Natural killer cell treated with Interleukin-12 subunit alpha and Interleukin-12 subunit beta and Interleukin-15 and Interleukin-18, amount 100 ng/mL, for 72 hours (primary cell): ENCODE measurements at regions not wholly inside any gene's neighbourhood (a gene's known extent, or its start where the extent isn't known, plus 50 kb on each side); places are given as distances from the start of the nearest gene placed in this dataset.

Experiments used
- ATAC-seq, 2 donors: fragments of 150-1000 bp; cut with Tn5 transposase in 1 of 2; sonication (Bioruptor Pico), chemical (Tn5 transposase) in 1 of 2; 2 replicates each; pipeline ENCODE4 v1.10.0; 2021
- DNase-seq: peaks from one replicate; pipeline ENCODE4 v3.0.0; 2022; ENCODE audit warnings: low spot score
- H3K27ac Mint-ChIP-seq, 2 donors: 1 replicate in 1 of 2; 2 replicates in 1 of 2; pipeline ENCODE4 v1.8.0; 2022; ENCODE audit warnings: mixed read lengths in 2 of 2, mild to moderate bottlenecking in 1 of 2, moderate library complexity in 1 of 2
- H3K27me3 Mint-ChIP-seq, 2 donors: 1 replicate in 1 of 2; 2 replicates in 1 of 2; pipeline ENCODE4 v1.8.0; 2022; ENCODE audit warnings: mixed read lengths in 2 of 2
- H3K36me3 Mint-ChIP-seq: one replicate; pipeline ENCODE4 v1.8.0; 2022; ENCODE audit warnings: mixed read lengths
- H3K4me1 Mint-ChIP-seq, 2 donors: 1 replicate in 1 of 2; 2 replicates in 1 of 2; pipeline ENCODE4 v1.8.0; 2022; ENCODE audit warnings: low read depth in 2 of 2, mixed read lengths in 2 of 2, mild to moderate bottlenecking in 1 of 2
- H3K4me3 Mint-ChIP-seq: one replicate; pipeline ENCODE4 v1.8.0; 2022; ENCODE audit warnings: mixed read lengths
- H3K9me3 Mint-ChIP-seq: 2 replicates; pipeline ENCODE4 v1.8.0; 2022; ENCODE audit warnings: mixed read lengths

DNA sequence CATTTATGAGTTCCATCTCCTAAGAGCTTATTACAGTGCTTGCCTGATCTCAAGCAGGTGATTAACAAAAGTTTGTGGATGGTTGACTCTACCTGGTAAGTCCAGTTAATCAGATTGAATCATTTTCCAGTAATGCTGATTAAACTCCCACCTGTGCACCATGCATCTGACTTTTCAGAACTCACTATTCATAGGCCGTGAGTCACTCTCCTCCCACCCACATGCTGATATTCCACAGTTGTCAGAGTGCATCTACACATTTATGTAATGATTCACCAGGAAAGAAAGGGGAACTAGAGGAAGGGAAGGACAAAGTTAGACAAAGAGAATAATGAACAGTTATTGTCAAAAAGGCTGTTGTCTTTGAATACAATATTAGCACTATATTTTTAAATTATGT, 106.2 kb upstream of the UBE3A start:
- Mint-ChIP-seq H3K4me1 (no peaks in the 10 kb centered on the region), H3K9me3 (peaks cover 14% of the 10 kb centered on the region), H3K27ac (no peak overlapping the region), H3K4me3 (no peak overlapping the region), H3K27me3 (no peaks in the 10 kb centered on the region), H3K36me3 (no peaks in the 10 kb centered on the region)
- ATAC-seq (no peak), DNase-seq (no peak)

DNA sequence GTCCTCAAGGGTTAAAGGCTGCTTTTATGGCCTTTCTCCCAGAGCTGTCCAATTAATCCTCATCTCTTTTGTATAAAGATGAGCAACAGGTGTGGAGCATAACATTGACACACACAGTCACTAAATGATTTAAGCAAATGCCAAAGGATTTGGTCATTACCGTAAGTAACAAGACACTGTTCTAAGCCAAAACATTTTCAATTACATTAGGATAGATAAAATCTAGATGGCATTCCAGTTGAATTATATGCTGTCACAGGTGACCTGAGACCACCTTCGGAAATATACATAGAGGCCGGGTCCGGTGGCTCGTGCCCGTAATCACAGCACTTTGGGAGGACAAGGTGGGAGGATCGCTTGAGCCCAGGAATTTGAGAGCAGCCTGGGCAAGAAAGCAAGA, 105.3 kb upstream of the UBE3A start:
- H3K9me3 Mint-ChIP-seq: peaks cover 18% of the 10 kb centered on the region
- H3K4me3 Mint-ChIP-seq: no peak overlapping the region
- H3K36me3 Mint-ChIP-seq: no peaks in the 10 kb centered on the region
- no peak overlapping the region for H3K27ac Mint-ChIP-seq
- DNase-seq: no peak
- ATAC-seq: no peak
- H3K4me1 Mint-ChIP-seq: no peaks in the 10 kb centered on the region
- no peaks in the 10 kb centered on the region for H3K27me3 Mint-ChIP-seq

DNA sequence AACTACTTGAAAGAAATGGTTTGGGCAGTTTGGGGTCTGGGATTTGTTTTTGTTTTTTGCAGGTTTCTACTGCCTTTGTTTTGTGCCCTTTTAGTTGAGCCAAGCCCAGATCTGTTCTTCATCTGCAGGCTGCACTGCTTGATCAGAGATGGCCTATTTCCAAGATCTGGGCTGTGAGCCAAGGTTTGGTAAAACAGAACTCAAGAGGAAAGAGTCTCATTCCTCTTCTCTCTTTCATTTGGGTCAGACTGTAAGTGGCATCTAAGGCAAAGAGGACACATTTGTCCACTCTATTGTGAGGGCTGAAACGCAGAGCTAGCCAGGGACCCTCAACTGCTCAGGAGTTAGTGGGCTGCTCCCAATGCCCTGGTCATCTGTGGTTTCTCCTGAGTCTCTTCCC, 104.4 kb upstream of the UBE3A start:
- Mint-ChIP-seq H3K4me1 (no peaks in the 10 kb centered on the region), H3K36me3 (no peaks in the 10 kb centered on the region), H3K27ac (no peak overlapping the region), H3K4me3 (no peak overlapping the region), H3K9me3 (peaks cover 15% of the 10 kb centered on the region), H3K27me3 (no peaks in the 10 kb centered on the region)
- DNase-seq (no peak), ATAC-seq (no peak)

DNA sequence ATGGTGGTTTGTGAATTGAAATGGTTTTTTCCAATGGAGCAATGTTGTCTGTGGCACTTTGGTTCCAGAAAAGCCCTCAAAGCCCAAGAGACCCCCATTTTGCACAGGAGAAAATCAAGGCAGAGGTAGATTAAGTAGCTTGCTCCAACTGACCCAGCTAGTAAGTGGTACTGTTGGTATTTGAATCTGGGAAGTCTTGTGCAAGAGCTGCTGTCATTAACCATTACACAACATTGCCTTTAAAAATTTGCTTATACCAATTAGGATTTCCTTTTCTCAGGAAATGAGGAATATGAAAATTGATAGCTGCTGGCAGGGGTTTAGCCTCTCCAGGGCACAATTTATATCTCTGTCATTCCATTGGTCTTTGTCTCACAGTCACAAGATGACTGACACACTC, 102.4 kb upstream of the UBE3A start:
- Mint-ChIP-seq H3K27ac (no peak overlapping the region), H3K4me1 (no peaks in the 10 kb centered on the region), H3K9me3 (peaks cover 18% of the 10 kb centered on the region), H3K36me3 (no peaks in the 10 kb centered on the region), H3K4me3 (no peak overlapping the region), H3K27me3 (no peaks in the 10 kb centered on the region)
- DNase-seq (no peak), ATAC-seq (no peak)

DNA sequence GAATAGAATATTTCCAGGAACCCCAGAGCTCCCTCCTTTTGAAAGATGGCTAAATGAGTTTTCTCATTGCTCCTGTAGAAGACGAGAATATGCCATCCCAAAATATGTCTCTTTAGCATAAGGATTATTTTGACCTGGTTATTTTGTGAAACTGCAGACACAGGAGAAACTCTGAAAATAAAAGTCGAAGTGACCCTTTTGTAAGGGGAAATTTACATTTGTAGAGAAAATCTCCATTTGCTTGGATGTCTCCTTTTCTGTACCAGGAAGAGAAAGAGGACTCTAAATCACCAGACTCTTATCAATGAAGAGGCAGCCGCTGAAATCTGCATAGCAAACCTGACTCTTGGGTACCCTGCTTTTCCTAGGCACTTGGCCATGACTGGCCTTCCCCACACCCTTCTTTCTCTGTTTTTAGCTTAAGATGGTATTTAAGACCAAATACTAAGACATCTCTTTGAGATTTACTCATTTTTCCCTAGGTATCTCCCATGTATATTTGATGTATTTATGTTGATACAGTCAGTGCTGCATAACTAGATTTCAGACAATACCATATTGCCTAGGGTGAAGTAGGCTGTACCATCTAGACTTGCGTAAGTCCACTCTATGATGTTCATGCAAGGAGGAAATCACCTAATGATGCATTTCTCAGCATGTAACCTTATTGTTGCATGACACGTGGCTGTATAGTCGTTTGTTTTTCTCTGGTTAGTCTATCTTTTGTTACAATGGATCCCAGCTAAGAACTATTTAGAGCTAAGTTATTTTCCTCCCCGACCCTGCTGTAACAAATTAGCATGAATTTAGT, 98.2 kb upstream of the UBE3A start:
- no peaks in the 10 kb centered on the region for H3K4me1 Mint-ChIP-seq
- no peak overlapping the region for H3K4me3 Mint-ChIP-seq
- no peak overlapping the region for H3K27ac Mint-ChIP-seq
- peaks cover 11% of the 10 kb centered on the region for H3K9me3 Mint-ChIP-seq
- no peaks in the 10 kb centered on the region for H3K27me3 Mint-ChIP-seq
- no peaks in the 10 kb centered on the region for H3K36me3 Mint-ChIP-seq
- ATAC-seq (no peak), DNase-seq (no peak)

DNA sequence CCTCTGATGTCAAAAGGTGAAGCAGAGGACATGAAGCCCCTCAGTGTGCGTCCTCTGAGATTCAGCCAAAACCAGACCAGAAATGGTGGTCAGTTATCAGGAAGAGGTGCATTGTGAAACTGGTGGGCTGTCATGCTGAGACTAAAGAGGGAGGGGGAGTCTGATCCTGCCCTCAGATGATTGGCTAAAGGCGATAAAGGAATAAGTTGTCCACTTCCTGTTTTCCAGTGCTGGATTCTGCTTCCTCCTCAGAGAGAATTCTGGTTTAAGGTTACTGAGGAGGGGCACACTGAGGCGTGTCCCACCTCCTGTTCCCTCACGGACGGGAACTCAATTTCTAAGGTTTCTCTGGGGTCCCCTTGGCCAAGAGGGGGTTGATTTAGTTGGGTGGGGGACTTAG, 97.0 kb upstream of the UBE3A start:
- no peak for DNase-seq
- ATAC-seq: no peak
- Mint-ChIP-seq H3K27ac (no peak overlapping the region), H3K27me3 (no peaks in the 10 kb centered on the region), H3K4me3 (no peak overlapping the region), H3K9me3 (peaks cover 11% of the 10 kb centered on the region), H3K4me1 (no peaks in the 10 kb centered on the region), H3K36me3 (no peaks in the 10 kb centered on the region)

DNA sequence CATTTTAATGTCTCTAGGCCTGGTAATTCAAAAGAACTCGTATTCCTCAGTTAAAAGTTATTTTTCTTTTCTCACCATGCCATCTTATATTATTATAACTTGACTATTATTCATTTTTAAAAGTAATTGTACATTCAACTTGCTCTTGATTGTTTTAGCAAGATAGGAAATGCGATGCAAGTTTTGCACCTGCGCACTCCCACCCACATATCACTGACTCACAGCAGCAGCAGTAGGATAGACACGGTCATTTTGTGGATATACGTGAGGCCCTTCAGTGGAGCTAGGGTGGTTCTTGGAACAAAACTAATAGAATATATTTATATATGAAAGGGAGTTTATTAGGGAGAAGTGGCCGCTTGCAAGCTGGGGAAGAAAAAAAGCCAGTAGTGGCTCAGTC, 95.5 kb upstream of the UBE3A start:
- no peaks in the 10 kb centered on the region for H3K4me1 Mint-ChIP-seq
- H3K27ac Mint-ChIP-seq: no peak overlapping the region
- H3K27me3 Mint-ChIP-seq: no peaks in the 10 kb centered on the region
- ATAC-seq (no peak), DNase-seq (no peak)
- H3K36me3 Mint-ChIP-seq: no peaks in the 10 kb centered on the region
- no peak overlapping the region for H3K4me3 Mint-ChIP-seq
- peaks cover 4% of the 10 kb centered on the region for H3K9me3 Mint-ChIP-seq

DNA sequence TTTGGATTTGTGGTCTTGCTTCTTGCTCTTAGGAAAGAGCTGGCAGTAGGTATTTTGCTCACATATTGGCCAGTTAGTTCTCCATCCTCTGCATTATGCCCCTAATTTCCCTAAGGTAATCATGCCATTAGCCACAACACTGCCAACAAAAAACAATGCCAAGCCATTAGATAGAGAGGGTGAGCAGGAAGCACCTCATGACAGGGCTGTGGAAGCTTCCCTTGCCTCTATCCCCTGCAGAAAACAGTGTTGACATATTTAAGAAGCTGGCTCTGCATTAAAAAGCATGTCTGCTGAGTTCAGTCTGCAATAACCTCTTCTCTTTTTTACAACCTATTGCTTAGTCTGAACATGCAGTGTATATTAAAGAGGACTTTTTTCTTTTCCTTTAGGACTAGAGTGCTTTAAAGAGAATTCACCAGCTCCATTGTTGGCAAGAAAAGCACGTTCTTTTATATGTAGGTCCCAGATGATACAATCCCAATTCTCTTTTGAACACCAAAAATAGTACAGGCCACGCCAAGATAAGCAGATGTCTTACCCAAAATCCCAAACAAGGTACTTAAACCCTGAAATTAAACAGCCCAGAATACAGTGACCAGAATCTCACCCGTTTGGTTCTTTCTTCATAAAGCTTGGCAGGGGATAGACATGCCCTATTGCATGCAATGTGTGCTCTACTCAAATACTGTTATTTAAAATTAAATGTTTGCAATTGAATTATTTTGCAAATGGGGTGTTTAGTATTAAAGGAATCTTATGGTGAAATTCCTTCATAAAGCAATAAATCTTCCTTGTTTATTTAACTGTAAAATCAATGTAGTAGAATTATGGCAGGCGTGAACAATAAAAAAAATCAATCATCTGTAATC, 93.7 kb upstream of the UBE3A start:
- no peak overlapping the region for H3K4me3 Mint-ChIP-seq
- ATAC-seq: no peak
- H3K4me1 Mint-ChIP-seq: no peaks in the 10 kb centered on the region
- H3K9me3 Mint-ChIP-seq: peaks cover 7% of the 10 kb centered on the region
- no peak overlapping the region for H3K27ac Mint-ChIP-seq
- no peaks in the 10 kb centered on the region for H3K36me3 Mint-ChIP-seq
- DNase-seq: no peak
- no peaks in the 10 kb centered on the region for H3K27me3 Mint-ChIP-seq

DNA sequence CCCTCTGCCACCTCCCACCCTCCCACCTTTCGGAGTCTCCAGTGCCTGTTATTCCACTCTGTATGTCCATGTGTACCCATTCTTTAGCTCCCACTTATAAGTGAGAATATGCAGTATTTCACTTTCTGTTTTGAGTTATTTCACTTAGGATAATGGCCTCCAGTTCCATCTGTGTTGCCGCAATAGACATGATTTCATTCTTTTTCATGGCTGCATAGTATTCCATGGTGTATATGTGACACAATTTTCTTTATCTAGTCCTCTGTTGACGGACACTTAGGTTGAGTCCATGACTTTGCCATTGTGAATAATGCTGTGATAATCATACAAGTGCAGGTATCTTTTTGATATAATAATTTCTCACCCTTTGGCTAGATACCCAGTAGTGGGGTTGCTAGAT, 91.0 kb upstream of the UBE3A start:
- H3K4me1 Mint-ChIP-seq: no peaks in the 10 kb centered on the region
- peaks cover 3% of the 10 kb centered on the region for H3K9me3 Mint-ChIP-seq
- no peak overlapping the region for H3K27ac Mint-ChIP-seq
- no peak for ATAC-seq
- H3K27me3 Mint-ChIP-seq: no peaks in the 10 kb centered on the region
- no peaks in the 10 kb centered on the region for H3K36me3 Mint-ChIP-seq
- DNase-seq: no peak
- no peak overlapping the region for H3K4me3 Mint-ChIP-seq

DNA sequence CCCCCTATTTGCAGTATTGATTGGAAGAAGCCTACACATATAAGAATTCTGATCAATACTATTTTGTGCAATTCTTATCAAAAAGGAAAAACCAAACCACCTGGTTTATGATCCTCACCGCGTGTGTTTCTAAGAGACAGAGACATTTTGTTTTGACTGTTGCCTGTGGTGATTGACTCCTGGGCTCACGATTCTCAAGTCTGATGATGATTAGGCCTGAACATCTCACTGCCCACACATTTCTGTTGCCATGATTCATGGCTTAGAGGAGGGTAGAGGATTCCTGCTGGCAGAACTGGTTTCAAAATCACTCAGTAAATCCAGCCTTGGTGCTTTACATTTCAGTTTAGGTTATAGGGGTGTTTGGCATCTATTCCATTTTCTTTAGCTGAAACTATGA, 88.3 kb upstream of the UBE3A start:
- peaks cover 8% of the 10 kb centered on the region for H3K9me3 Mint-ChIP-seq
- no peaks in the 10 kb centered on the region for H3K4me1 Mint-ChIP-seq
- DNase-seq (no peak), ATAC-seq (no peak)
- H3K27ac Mint-ChIP-seq: no peak overlapping the region
- H3K27me3 Mint-ChIP-seq: no peaks in the 10 kb centered on the region
- no peak overlapping the region for H3K4me3 Mint-ChIP-seq
- peaks cover 6% of the 10 kb centered on the region for H3K36me3 Mint-ChIP-seq

DNA sequence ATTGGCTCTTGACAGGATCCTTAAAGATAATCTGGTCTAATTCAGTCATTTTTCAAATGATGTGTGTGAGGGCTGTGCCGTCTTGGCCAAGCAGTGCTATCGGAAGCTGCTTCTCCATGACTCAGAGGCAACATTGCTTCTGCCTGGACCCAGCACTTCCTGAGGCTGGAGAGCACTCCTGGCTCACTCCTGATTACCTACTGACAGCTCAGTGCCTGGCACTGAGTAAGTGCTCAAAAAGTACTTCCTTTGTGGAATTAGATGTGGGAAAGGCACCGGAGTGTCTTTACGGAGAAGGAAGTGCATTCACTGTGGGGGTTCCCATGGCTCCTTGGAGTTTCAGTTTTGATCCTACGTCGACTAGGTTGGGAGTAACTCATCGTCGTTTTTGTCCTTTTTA, 86.9 kb upstream of the UBE3A start:
- H3K36me3 Mint-ChIP-seq: peaks cover 12% of the 10 kb centered on the region
- no peak overlapping the region for H3K4me3 Mint-ChIP-seq
- no peak for ATAC-seq
- no peak overlapping the region for H3K27ac Mint-ChIP-seq
- no peak for DNase-seq
- no peaks in the 10 kb centered on the region for H3K27me3 Mint-ChIP-seq
- no peaks in the 10 kb centered on the region for H3K4me1 Mint-ChIP-seq
- peaks cover 18% of the 10 kb centered on the region for H3K9me3 Mint-ChIP-seq

DNA sequence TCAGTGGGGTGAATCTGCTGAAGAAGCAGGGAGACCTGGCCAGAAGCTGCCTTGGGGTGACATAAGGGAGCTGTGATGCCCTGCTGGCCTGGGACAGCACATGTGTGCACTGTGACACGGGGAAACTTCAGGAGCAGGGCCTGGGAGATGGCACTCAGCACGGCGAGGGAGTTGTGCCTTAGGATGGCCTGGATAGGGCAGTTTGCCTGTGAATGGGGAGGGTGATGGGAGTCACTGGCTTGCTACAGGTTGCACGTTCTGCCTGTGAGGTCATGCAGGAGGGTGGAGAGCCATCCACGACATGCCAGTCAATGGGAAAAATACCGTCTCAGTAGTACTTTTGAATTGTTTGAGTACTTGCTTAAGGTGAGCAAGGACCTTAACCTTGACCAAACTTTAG, 76.8 kb upstream of the UBE3A start:
- ATAC-seq (no peak), DNase-seq (no peak)
- no peaks in the 10 kb centered on the region for H3K9me3 Mint-ChIP-seq
- H3K27ac Mint-ChIP-seq: no peak overlapping the region
- no peaks in the 10 kb centered on the region for H3K36me3 Mint-ChIP-seq
- H3K27me3 Mint-ChIP-seq: peaks cover 0 to 7% of the 10 kb centered on the region in 2 donors
- no peak overlapping the region for H3K4me3 Mint-ChIP-seq
- no peaks in the 10 kb centered on the region for H3K4me1 Mint-ChIP-seq

DNA sequence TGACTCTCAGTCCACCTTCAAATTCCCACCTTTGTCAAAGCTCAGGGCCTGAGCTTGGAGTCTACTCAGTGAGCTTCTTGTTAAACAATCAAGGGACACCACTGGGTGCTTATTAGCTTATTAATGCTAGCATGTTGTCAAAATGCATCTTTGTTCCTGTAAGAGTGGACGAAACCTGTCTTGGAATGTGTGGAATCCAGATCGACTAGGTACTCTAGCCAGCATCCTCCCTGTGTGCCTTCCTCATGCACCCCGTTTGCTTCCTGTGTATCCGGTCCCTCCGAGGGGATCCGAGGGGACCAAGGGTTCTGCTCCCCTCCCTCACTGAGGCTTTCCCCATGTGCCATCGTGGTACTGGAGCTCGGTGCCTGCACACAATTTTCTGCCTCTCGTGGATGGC, 75.7 kb upstream of the UBE3A start:
- Mint-ChIP-seq H3K36me3 (no peaks in the 10 kb centered on the region), H3K27me3 (peaks cover 0 to 7% of the 10 kb centered on the region in 2 donors), H3K9me3 (no peaks in the 10 kb centered on the region), H3K4me3 (no peak overlapping the region), H3K4me1 (no peaks in the 10 kb centered on the region), H3K27ac (no peak overlapping the region)
- ATAC-seq (no peak), DNase-seq (no peak)

DNA sequence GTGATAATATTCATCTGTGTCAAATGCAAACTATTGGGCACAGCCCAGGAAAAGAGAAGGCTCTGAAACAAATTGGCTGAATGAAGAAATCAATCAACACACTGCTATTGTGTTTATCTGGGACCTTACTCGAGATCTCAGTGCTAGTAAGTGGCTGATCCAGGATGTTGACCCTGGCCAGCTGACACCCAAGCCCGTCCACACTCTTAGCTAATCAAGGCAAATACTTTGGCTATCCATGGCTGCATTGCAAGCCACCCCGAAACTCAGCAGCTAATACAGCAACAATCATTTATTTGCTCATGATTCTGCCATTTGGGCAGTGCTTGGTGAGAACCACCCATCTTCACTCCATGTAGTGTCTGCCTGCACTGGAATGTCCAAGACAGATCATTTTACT, 74.1 kb upstream of the UBE3A start:
- Mint-ChIP-seq H3K27me3 (peaks cover 0 to 7% of the 10 kb centered on the region in 2 donors), H3K36me3 (no peaks in the 10 kb centered on the region), H3K4me3 (no peak overlapping the region), H3K9me3 (no peaks in the 10 kb centered on the region), H3K4me1 (no peaks in the 10 kb centered on the region), H3K27ac (no peak overlapping the region)
- no peak for ATAC-seq
- no peak for DNase-seq
